CD4-positive, alpha-beta T cell treated with Interleukin-12 subunit alpha and Interleukin-12 subunit beta, for 1 hour (primary cell): ENCODE measurements at regions not wholly inside any gene's neighbourhood (a gene's known extent, or its start where the extent isn't known, plus 50 kb on each side); places are given as distances from the start of the nearest gene placed in this dataset.
"Not testable (repeated sequence)": the region's sequence is repeated elsewhere in the genome, so short reads cannot be mapped to it uniquely, and the experiment has no call there.

Experiments used
- DNase-seq: peaks from one replicate; pipeline ENCODE4 v3.0.0-alpha.2; 2020

DNA sequence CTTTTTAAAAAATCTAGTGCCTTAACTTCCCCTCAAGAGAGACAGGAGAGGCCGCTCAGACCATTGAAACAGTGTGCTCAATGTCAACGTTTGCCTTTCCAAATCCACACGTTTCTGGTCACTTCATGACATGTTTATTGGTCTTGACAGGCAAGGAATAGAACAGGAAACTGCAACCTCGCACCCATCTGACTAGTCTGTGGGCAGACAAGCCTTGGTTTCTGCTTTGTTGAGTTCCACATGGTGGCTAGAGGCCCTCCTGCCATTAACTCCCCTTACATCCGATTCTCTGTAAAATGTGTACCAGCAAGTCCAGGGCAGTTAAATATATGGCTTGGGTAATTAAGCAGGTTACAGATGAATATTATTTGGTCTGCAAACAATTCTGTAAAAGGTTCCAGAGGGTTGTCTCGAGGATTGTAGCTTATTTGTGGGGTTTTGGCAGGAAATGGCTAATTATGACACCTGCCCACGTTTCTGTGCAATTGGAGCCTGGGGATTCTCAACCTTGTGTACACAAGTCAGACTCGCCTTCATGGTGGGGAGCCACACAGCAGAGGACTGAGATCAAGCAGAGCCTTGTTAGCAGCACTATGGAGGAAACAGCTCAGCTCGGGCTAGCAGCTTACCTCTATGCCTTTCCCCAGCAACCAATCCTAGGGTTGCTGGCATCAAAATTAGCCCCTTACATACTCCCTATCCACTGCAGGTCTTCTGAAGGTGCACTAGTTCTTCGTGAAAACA, 317.5 kb upstream of the IGF1R start:
- DNase-seq, result no peak

GRCh38 chr15:98331676-98332075, 316.7 kb upstream of the IGF1R start:
- DNase-seq, result no peak

GRCh38 chr15:98333251-98333650, 315.1 kb upstream of the IGF1R start:
- DNase-seq, result no peak

- DNase-seq, result no peak
Observed at GRCh38 chr15:98342911-98343310, 305.4 kb upstream of the IGF1R start.

DNA sequence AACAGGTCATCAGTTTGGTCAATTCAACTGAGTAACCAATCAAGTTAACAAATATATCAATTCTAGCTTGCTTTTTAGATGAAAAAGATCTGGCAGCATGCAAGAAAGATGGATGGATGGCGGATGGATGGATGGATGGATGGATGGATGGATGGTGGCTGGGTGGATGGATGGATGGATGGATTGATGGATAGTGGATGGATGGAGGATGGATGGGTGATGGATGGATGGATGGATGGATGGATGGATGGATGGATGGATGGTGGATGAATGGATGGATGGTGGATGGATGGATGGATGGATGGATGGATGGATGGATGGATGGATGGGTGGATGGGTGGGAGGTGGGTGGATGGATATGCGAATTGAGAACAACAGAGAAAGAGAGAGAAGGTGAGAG, 303.7 kb upstream of the IGF1R start:
- no peak for DNase-seq

- DNase-seq, result no peak
Observed at GRCh38 chr15:98347001-98347400, 301.3 kb upstream of the IGF1R start.

DNA sequence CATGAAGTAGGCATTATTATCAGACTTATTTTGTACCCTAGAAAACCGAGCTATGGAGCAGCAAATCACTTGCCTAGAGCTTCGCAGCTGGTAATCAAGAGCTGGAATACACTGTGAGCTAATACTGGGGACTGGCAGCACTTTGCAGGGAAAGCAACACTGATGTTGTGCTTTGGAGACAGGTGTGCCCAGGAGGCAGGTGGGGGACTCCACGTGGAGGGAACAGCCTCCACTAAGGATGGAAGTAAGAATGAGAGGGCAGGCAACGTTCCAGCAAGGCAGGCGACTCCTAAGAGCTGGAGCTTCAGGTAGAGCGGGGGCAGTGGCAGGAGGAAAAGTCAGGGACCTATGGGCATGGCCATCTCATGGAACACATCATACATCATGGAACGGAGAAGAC, 300.5 kb upstream of the IGF1R start:
- no peak for DNase-seq

GRCh38 chr15:98350276-98350675, 298.1 kb upstream of the IGF1R start:
- no peak for DNase-seq

DNA sequence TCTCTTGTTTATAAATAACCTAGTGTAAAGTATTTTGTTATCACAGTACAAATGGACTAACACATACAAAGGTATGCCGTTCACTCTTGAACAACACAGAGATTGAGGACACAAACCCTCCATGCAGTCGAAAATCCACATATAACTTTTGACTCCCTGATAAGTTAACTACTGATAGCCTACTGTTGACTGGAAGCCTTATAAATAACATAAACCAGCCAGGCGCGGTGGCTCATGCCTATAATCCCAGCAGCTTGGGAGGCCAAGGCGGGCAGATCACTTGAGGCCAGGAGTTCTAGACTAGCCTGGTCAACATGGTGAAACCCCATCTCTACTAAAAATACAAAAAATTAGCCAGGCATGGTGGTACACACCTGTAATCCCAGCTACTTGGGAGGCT, 290.1 kb upstream of the IGF1R start:
- DNase-seq, result not testable (repeated sequence)

DNA sequence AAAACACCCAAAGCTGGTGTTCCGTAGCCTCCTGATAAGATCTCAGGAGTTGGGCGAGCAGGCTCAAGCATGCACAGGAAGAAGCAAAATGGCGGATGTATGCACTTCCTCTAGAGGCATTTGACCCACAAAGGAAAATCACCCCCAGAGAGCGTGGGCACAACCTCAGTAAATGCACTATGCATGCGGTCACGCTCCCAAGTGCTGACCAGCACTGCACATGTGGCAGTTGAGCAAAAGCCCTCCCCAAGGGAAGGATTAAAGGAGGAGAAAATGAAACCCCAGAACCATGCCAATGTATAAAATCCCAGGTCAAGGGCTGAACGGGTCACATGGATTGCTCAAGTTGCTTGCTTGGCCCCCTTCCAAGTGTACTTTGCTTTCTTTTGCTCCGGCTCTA, 289.4 kb upstream of the IGF1R start:
- DNase-seq, result no peak

DNA sequence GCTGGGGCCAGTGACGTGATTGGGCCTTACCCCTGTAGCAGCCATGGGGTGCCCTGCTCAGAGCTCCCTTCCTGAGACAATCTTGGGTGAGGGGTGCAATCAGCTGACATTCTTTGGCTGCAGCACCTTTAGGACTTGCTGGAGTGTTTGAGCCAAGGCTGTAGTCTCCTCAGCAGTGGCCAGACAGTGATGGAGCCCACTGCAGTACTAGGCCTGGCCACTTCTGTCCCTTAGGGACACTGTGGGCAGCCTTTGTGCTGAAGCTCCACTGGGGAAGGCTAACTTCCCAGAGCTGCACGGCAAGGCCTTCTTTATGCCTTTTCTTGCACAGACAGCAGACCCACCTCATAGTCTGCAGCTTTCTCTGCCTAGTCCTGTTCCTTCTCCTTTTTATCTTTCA, 284.9 kb upstream of the IGF1R start:
- DNase-seq, result no peak

GRCh38 chr15:98363955-98364354, 284.4 kb upstream of the IGF1R start:
- no peak for DNase-seq

DNA sequence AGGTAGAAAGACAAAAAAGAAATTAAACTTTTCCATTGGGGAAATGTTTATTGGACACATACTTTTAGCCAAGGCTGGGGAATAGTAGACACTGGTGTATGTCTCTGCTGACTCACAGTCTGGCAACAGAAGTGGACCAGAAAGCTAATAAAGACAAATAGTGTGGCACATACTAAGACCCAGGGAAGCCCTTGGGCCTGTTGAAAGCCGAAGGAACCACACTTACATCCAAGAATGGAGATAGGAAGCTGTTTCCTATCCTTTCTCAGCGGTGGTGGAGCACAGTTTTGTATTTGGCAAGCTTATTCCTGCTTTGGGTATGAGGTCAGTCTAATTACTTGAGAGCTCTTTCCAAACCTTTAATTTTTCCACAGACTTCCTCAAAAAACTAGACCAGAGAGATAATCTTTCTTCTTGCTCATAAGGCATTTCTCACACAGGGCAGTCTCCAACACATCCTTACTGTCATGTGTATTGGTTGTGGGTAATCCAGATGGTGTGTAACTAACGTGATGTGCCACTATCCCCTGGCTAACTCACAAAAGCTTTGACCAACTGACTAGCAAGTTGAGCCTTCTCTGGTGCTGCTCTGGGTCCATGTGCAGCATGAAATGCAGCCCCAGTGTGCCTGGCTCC, 279.1 kb upstream of the IGF1R start:
- DNase-seq, result no peak

DNA sequence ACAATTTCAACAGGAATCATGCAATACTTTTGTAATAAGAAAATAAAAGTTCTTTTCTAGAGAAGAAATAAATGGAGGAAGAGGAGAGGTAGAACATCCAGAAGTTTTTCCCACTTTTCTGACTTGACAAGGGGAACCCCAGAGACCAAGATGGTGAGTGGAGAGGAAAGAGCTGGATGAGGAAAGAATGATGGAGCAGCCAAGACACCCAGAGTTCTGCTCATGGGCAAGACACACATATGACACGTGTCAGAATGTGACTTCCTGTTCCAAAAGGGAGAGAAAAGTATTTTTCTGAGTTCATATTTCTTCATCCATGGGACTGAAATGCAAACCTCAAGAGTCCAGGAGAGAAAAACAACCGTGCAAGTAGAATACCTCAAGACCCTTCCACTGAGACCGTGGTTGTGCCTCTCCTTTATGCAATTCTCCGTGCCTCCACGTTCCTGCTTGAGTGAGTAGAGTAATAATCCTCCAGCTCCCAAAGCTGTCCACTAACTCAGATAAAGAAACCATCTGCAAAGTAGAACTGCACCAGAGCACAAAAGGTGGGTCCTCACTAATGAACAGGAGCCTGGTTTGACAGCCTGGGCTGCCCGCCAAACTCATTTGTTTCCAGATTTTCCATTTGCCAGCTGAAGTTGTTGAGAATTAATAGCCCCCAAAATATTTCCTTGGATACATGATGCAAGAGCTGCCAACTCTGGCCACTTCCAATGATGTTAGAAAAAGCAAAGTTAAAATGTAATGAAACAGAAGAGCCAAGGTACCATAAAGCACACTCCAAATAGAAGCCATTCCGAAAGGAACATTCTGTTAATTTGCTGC, 272.6 kb upstream of the IGF1R start:
- no peak for DNase-seq

- no peak for DNase-seq
Observed at GRCh38 chr15:98380721-98381120, 267.6 kb upstream of the IGF1R start.

DNA sequence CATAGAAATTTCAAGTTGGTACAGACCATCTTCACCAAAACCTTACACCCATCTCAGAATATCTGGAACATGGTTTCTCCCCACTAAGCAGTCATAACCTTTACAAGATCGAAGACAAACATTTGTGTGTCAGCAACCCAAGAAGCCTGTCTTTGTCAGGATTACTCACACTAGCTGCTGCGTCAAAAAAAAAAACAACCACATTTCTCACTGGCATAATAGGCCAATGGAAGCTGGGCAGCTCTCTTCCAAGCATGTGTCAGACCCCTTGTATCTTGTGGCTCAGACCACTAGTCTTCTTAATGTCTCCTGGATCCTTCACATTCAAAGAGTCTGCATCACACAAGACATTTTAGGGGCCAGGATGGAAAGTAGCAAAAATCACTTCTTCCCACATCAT, 266.9 kb upstream of the IGF1R start:
- DNase-seq, result no peak

- no peak for DNase-seq
Observed at GRCh38 chr15:98382139-98382538, 266.2 kb upstream of the IGF1R start.

GRCh38 chr15:98383571-98383970, 264.8 kb upstream of the IGF1R start:
- no peak for DNase-seq

DNA sequence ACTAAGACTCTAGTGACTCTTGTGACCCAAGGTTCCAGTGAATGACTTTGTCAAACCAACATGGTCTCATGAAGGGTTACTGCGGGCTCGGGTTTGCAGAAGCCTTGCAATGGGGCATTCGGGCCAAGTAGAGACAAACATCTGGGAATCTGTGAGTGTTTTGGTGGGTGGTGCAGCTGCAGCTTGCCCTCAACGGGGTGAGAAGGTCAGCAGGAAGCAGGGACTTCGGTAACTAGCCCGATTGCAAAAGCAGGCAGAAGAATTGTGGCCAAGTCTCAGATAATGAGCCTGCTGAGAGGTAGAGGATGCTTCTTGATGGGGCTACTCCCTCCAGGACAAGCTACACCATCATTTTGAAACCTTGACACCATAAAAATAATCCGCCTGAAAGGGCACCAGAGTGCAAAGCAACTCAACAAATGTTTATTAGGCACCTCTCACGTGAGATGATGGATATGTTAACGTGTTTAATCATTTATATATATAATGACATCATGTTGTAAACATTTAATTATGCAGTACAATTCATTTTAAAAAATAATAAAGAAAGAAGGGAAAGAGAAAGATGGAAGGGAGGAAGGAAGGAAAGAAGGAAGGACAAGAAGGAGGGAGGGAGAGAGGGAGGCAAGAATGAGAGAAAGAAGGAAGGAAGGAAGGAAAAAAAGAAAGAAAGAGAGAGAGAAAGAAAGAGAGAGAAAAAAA, 263.9 kb upstream of the IGF1R start:
- no peak for DNase-seq

DNA sequence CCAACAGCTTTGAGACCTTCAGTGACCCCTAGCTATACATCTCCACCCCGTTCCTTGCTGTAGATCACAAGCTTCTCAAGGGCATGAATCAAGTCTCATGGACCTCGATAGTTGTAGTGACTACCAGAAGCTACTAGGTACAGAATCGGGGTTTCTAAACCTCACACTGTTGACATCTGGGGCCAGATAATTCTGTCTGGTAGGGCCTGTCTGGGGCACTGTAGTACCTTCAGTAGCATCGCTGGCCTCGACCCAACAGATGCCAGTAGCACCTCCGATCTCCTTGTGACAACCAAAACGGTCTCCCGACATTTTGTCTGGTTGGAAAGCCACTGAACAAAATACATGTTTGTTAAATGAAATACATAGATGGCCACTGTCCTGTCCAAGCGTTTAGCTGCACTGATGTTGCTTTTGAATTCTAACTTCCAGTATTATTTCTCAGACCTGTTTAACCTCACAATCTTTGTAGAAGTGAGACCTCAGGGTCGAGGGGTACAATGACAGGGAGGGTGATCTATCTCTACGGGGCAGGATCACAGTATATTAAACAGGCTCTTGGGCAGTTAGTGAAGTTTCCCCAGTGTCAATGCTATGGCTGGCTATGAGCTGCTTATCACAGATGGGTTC, 262.5 kb upstream of the IGF1R start:
- no peak for DNase-seq

GRCh38 chr15:98386561-98386960, 261.8 kb upstream of the IGF1R start:
- DNase-seq, result no peak

GRCh38 chr15:98387866-98388265, 260.5 kb upstream of the IGF1R start:
- no peak for DNase-seq
